HG02981 (cell line): ENCODE measurements at regions not wholly inside any gene's neighbourhood (a gene's known extent, or its start where the extent isn't known, plus 50 kb on each side); places are given as distances from the start of the nearest gene placed in this dataset.
A peak's percentile ranks its signal among the peaks of the same experiment; 100 is the strongest.
"Not testable (repeated sequence)": the region's sequence is repeated elsewhere in the genome, so short reads cannot be mapped to it uniquely, and the experiment has no call there.

Experiments
- ATAC-seq: cut with Tn5 transposase; IDR thresholded peaks from one replicate; pipeline ENCODE4 v1.9.1; 2021; ENCODE audit warnings: mild to moderate bottlenecking, moderate library complexity; ENCODE audit not compliant: unreplicated experiment

DNA sequence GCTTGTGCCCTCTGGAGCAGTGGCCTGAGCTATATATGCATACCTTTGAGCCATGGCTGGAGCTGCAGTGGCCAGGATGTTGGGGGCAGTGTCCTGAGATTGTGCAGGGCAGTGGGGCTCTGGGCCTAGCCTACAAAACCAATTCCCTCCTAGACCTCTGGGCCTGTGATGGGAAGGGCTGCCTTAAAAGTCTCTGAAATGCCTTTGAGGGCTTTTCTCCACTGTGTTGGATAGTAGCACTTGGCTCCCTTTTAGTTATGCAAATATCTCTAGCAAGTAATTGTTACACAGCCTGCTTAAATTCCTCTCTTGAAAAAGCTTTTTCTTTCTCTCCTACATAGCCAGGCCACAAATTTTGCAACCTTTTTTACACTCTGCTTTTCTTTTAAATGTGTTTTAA is 426.4 kb downstream of the ACTR3B start:
- ATAC-seq, result no peak

DNA sequence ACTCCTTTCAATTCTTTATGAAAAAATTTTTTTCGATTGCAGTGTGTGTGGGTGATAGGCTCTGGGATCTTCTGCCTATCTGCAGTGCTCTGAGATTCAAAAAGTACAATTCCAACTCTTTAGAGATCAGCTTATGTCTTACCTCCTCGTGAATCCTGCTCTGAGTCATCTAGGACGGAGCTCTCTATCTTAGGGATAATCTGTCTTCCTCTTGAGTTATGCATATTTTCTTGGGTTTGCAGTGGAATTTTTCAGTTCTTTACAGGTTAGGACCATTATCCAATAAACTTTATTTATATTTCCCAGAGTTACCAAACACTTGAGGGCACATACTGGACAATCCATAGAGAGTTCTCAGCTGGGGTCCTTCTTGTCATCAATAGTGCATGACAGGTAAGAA is 428.6 kb downstream of the ACTR3B start:
- no peak for ATAC-seq

DNA sequence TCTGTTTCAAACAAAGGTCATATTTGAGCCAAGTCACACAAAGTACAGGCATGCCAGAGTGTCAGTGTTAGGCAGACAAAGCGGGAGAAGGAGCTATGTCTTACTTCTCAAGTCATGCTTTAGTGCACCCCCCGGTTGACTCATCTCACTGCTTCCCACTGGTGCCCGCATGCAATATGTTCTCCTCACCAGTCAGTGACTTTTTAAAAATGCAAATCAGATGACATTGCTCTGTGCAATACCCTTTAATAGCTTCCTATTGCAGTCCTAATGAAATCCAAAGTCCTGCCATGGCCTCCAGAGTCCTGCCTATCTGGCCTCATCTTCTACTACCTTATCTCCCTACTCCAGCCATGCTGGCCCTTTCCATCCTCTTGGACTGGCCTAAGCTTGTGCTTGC is 429.1 kb downstream of the ACTR3B start:
- ATAC-seq, result no peak

DNA sequence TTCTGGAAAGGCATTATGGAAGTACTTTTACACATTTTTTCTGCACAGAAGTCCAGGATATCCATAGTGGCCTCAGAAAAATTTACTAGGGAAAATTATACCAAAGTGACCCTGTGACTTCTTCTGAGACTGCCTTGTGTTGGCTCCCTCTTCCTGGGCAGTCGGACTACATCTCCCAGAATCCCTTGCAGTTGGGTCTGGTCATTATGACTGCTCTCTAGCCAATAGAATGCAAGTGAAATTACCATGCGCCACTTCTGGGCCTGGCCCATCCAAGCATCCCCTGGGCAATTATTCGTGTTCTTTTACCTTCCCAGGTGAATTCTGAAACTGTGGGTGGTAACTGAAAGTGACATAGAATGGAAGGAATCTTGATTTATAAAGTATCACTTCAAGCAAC is 430.9 kb downstream of the ACTR3B start:
- ATAC-seq, result no peak

DNA sequence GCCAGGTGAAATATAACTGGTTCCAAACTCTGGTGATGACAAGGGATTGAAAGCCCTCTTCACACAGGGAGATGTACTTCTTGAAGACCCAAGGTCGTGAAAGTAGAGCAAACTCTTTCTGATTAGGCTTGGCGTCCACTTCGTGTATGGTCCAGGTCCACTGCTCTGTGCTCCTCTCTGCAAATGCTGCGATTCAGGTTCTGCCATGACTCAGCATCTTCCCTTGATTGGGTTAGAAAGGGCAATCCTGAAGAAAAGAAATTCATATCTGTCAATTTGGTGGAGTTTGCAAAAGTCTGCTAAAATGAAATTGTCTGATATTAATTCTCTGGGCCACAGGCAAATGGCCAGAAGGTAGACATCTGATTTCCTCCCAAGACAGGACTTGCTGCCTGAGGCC is 431.4 kb downstream of the ACTR3B start:
- no peak for ATAC-seq

DNA sequence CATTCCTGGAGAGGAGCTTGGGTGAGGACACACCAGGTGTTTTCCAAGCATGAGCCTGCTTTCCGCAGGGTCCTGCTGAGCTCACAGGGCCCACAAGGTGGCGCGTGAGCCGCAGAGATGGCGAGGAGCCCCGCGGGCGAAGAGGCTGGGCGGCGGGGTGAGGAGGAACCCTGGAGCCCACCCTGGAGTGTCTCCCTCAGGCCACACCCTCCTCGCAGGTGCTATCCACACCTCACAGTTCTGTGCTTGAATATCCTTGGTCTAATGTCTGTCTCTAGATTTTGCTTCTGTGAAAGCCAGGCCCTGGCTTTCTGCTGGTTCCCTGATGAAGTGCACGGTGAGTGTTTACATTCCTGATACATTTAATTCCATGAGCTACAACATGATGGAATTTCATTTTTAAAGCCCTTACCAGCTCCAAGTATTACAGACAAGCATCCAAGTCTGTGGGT is 433.6 kb downstream of the ACTR3B start:
- ATAC-seq, result peak; percentile 70

DNA sequence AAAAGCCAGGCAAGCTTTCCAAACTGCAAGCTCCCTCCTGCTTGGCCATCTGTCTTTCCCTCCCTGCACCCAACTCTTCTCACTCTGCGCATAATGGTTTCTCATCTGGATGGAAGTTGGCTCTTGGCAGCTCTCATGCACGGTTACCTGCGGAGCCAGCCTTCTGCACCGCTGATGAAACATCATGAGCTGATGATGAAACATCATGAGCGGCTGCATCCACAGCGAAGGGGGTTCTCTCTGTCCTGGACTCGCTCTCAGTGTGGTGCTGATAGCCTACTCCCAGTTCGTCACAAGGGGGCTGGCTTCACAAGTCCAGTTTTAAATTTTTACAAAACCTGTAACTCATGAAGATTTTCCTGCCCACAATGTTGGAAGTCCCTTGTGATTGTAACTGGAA is 457.5 kb downstream of the ACTR3B start:
- ATAC-seq, result no peak

DNA sequence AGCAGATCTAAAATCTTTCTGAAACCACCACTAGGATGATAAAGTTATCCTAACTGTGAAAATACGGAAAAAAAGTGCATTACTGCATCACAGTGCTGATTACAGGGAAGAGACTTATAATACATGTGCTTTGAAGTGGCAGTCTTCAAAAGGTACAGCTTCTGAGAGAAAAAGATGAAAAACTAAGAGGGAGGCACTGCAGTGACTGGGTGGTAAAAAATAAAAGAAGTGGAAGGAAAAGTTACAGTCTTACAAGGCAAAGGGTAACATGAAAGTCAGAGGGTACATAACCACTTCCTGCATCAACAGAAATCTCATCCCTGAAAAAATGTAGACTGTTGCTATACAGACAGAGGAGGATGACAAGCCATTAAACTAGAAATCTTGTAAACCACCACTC is 465.3 kb downstream of the ACTR3B start:
- no peak for ATAC-seq

DNA sequence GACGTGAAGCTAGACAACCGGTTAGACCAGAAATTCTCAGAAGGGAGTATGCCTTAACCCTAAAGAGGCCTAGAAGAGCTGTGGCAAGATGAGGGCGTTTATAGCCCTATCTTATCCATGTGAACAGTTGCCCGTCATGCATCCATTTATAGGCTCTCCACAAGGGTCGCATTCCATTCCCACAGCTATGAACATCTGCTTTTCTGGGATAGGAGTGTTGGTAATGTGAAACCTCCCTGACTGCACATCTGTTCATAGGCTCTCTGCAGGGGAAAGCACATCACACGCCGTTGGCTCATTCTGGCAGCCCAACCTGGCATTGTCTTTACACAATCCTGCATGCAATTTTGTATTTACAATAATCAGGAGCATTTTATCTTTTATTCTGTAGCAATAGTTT is 485.6 kb downstream of the ACTR3B start:
- ATAC-seq, result not testable (repeated sequence)

DNA sequence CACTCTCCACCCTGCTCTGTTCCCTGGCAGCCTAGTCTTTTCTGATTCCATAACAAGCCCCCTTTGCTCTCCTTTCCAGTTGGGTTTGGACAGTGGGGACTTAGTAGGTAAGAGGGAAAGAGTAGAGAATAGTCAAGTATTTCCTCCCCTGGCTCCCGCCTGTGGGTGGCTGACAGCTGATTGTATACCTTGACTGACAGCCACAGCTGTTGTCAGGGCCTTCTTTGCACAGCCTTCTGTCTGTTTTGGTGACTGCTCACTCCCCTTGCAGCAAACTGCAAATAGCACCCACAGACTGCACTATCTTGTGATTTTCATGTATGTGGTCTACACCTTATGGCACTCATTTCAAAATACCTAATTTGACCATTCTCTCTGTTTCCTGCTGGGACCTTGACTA is 486.3 kb downstream of the ACTR3B start:
- no peak for ATAC-seq

DNA sequence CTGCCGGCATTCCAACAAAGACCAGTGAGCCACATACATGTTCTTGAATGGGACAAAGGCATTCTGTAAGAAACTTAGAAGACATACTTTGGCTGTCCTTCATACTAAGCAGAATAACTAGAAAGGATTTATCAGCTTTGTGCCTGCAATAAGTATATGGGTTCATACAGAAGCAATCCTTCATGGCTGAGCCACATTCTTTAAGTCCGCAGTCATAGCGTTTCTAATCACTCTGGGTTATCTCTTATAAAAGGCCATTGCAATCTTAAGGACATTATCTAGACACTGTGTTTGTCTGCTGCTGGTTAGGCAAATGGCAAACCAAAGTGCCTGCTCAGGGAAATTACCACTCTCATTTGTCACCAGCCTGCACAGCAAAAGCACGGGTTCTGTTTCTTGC is 488.4 kb downstream of the ACTR3B start:
- no peak for ATAC-seq

DNA sequence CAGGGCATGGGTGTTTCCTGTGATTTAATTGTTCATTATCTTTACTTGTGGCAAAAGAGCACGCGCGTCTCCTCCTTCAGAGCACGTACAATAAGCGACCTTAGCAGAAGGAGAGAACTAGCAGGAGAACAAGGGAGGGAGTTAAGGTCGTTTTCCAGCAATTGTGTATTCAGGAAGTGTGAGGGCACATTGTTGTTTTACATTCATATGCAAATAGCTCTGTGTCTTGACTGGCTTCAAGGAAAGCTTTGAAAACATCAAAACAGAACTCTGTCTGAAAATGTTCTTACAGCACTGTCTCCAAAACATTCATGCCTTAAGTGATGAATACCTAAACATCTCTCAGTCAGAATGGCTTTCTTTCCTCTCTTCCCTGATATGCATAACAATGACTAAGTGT is 499.1 kb downstream of the ACTR3B start:
- ATAC-seq, result no peak

DNA sequence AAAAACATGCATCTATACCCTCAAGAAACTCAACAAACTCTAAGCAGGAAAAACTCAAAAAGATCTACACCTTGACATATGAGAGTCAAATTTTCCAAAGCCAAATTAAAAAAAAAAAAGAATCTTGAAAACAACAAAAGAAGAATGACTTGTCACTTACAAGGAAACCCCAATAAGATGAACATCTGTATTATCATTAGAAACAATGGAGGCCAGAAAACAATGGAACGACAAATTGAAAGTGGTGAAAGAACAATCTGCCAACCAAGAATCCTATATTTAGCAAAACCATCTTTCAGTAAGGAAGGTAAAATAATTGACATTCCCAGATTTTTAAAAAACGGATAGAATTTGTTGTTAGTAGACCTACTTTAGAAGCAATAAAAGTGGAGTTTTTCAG is 516.8 kb downstream of the ACTR3B start:
- no peak for ATAC-seq

DNA sequence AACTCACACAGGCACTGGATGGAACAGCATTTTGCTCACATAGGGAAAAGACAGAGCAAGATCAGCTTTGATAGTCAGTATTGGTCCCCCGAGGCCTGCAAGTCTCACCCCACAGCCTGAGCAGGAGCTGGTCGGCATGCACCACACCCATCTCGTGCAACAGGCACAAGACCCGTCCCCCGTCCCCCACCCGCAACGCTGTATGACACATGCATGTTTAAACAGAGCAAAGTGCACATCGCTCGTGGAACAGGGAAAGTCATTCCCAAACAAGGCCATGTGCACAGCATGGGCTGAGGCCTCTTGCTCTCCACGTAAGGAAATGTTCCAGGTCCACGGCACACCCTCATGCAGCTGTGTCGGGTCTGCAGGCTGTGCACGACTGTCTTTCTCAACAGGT is 527.2 kb downstream of the ACTR3B start:
- no peak for ATAC-seq

DNA sequence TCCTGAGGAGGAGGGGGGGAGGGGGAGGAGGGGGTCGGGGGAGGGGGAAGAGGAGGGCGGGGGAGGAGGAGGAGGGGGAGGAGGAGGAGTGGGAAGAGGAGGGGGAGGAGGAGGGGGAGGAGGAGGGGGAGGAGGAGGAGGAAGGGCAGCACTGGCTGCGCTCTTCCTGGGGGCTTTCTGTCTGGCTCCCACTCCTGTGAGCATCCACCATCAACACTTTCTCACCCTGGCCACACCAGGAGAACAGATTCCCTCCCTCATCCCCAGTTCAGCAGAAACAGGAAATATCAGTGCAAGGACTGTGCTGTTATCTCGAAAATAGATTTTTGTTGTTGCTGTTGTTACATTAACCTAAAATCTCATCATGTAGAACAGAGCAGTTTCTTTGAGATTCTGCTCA is 530.5 kb downstream of the ACTR3B start:
- ATAC-seq, result no peak

DNA sequence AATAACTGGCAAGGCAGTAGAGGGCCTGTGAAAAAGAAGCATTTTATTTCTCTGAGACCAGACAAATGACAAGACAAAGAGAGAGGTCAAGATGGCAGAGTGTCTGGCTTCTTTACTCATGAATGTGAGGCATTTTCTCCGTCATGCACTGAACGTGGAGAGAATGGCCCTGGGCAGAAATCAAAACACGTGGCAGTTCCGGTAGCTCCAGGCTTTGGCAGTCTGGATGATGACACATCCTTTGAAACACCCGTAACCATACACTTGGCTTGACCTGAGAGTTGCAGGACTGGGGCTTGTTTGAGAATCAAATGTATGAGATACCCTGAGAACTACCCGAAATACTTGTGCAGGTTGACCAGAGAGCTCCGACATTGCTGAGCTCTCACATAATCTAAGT is 537.6 kb downstream of the ACTR3B start:
- no peak for ATAC-seq

DNA sequence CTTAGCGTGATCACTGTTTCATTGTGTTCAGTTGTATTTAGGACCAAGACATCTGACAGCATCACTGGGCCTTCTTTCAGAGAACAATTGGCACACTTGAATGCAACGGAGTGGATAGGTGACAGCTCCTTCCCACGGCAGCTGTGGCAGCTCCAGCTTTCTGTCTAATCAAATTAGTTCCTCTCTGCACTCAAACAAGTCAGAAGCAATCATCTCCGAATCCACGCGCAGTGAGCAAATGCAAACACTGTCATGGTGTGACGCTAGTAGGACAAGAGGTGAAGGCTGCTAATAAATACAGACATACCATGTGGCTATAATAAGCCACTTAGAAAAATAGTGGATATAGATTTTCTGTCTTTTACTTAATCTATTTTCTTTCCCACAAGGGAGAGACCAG is 542.4 kb downstream of the ACTR3B start:
- no peak for ATAC-seq

DNA sequence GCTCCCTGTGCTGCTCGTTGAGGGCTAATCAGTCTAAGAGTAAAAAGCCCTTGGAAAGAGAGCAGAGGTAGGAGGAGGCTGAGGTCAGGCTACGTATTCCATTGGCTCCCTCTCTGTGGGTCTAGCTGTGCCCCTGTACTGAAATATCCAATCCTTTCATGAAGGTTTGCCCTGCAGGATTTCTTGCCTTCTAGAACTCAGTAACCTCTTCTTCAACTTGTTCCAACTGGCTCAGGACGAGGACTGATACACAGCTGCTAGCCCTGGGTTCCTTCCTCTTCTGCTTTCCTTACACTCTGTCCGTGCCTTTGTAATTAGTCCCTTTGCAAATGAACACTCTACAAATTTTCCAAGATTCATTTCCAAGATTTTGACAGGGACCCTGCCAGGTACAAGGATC is 560.5 kb downstream of the ACTR3B start:
- ATAC-seq, result no peak

DNA sequence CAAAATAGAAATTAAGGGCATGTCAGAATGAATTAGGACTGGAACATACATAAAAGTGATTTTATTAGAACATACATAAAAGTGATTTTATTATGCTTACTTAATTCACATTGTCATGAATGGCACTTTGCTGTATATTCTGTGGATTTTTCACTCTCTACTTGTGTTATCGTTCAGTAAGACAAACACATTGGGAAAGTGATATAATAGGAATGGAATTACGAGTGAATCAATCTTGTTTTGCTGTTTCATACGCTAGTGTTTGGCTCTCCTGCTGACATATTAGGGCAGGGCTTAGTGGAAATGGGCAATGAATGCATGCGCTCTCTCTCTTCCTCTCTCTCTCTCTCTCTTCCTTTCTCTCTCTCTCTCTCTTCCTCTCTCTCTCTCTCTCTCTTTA is 561.1 kb downstream of the ACTR3B start:
- ATAC-seq, result no peak

DNA sequence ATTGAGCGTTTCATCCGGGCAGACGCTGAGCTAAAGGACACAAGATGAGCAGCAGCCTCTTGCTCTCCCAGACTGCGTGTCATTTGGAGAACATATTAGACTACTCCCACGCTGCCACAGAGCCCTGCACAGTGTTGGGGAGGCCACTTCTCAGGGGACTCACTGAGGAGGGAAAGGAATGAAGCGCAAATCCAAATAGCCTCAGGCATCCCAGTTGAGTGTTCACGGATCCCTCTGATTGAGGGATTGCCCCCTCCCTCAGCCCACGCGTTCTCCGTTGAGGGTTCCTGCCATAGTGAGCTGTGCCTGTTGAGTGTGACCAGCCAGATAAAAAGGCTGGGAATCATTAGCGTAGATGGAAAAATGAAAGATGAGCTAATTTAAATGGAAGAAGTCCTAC is 563.4 kb downstream of the ACTR3B start:
- ATAC-seq, result no peak

DNA sequence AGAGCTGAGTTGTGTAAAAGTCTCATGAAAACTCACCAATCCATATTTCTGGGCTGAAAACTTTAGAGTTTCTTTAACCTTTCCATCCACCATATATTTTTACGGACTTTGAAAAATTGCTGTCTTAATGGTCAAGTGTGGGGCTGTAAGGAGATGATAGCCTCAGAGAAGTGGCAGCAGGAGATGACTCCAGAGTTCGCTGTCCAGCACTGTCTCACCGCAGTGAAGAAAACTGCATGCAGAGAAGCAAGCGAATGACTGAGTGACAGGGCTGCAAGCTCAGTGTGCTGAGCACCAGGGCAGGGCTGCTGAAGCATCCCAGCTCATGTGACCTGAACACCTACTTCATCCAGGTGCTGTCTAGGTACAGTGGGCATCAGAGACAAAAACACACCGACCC is 564.5 kb downstream of the ACTR3B start:
- no peak for ATAC-seq

DNA sequence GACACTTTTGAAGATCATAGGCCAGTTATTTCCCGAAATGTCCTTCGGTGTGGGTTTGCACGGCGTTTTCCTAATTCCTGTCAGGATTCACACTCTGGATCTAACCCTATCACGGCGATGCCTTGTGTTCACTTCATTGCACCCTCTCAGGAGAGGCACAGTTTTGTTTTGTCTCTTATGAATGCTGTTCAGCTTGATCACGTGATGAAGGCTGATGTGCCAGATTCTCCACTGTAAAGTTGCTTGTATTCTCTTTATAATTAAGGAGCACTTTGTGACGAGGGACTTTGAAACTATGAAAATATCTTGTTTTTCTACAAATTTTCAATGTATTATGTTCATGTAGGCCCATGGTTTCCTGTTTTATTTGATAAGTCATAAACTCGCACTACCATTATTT is 568.1 kb downstream of the ACTR3B start:
- no peak for ATAC-seq

DNA sequence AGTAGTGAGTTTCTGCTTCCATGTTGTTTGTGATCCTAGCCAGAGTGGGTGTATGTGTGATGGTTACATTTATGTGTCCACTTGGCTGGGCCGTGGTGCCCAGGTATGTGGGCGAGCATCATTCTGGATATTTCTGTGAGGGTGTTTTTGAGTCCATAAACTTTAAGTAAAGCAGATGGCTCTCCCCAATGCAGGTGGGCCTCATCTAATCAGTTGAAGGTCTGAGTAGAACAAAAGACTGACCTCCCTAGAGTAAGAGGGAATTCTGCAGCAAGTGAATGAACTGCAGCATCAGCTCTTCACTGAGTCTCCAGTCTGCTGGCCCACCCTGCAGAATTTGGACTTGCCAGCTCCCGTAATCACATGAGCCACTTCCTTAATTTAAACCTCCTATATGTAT is 571.9 kb downstream of the ACTR3B start:
- ATAC-seq, result no peak

DNA sequence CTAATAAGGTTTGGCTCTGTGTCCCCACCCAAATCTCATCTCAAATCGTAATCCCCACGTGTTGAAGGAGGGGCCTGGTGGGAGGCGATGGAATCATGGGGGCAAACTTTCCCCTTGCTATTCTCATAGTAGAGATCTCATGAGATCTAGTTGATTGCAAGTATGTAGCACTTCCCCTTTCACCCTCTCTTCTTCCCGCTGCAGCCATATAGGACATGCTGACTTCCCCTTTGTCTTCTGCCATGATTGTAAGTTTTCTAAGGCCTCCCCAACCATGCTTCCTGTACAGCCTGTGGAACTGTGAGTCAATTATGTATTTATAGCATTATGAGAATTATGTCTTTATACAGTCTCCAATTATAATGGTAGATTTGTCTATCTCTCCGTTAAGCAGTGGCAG is 594.5 kb downstream of the ACTR3B start:
- no peak for ATAC-seq
